HT1080 (cell line): ENCODE measurements at regions not wholly inside any gene's neighbourhood (a gene's known extent, or its start where the extent isn't known, plus 50 kb on each side); places are given as distances from the start of the nearest gene placed in this dataset.
"Not testable (repeated sequence)": the region's sequence is repeated elsewhere in the genome, so short reads cannot be mapped to it uniquely, and the experiment has no call there.

Experiments
- DNase-seq: peaks from one replicate; pipeline ENCODE4 v3.0.0-alpha.2; 2015; ENCODE audit warnings: low read depth

DNA sequence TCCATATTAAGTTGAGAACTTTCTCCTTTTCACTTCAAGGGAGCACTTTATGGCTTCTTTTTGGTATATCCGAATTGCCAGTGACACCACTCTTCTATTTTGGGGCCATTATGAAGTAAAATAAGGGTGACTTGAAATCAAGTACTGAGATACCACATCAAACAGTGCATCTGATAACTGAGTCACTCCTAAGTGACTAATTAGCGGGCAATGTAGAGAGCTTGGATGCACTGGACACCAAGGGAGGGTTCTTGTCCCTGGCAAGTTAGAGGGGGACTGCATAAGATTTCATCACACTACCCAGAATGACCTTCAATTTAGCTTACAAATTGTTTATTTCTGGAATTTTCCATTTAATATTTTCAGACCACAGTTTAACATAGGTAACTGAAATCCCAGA is 813.9 kb upstream of the CDH10 start:
- peak; percentile 52 for DNase-seq

DNA sequence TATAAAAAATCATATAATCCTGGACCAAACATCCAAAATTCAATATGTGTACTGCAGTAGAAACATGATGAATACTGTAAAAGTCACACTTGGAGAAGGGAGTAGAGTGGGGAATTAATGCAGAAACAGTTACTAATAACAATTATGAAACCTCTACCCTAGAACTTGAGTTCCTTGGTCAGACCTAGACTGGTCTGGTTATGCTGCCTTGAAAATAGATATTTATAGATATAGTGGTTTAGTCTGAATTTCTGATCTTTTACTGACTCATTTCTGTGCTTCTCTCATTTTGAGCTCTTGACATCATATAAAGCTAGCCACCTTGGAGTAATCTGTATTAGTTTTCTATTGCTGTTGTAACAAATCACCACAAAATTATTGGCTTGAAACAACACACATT is 808.7 kb upstream of the CDH10 start:
- DNase-seq: no peak

DNA sequence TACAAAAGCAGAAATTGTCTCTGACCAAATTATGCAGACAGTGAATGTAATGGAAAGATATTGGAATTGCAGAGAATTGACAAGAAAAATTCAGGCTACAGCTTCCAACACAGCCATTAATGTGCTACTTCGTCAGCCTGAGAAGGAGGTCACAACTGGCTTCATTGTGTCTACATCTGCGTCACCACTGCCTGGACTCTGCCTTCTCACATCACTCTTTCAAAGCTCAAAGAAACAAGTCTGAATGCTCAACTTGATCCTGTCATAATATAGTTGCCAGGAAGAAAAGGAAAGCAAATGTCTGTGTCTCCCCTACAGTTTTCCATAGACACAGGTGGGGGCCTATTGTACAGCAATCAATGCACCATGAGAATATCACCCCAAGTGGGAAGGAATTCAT is 806.5 kb upstream of the CDH10 start:
- DNase-seq: no peak

GRCh38 chr5:25448646-25449045 is 803.9 kb upstream of the CDH10 start:
- no peak for DNase-seq

GRCh38 chr5:25448190-25448621 is 803.4 kb upstream of the CDH10 start:
- no peak for DNase-seq

DNA sequence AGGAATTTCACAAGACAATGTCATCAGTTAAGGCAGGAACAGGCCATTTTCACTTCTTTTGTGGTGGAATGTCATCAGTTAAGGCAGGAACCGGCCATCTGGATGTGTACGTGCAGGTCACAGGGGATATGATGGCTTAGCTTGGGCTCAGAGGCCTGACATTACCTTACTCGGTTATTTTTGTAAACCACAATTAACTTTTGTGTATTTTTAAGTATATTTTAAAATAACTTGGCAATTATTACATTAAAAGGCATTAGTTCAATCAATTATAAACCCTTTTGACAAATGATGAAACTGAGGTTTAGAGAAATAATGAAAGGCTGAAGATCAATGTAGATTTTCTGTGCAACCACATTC is 801.3 kb upstream of the CDH10 start:
- DNase-seq: not testable (repeated sequence)

DNA sequence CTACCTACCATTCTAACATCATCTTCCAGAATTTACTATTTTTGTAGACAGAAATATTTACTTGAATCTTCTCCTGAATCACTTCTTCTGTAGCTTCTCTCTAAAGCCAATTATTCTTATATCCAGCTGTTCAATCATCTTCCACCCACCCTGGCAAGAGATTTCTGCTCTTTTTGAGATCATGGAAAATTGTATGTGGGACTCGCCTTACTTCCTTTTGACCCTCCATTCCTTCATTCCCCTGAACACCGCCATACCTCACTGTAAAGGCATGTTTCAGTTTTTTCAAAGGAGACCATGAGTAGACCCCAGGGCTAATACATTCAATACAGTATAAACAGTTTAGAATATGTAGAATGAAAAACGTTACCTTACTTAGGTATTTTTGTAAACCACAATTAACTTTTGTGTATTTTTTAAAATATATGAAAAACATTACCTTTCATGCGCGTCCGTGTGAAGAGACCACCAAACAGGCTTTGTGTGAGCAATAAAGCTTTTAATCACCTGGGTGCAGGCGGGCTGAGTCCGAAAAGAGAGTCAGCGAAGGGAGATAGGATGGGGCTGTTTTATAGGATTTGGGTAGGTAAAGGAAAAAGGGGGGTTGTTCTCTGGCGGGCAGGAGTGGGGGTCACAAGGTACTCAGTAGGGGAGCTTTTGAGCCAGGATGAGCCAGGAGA is 800.7 kb upstream of the CDH10 start:
- not testable (repeated sequence) for DNase-seq

GRCh38 chr5:25444697-25445096 is 799.9 kb upstream of the CDH10 start:
- DNase-seq: no peak

DNA sequence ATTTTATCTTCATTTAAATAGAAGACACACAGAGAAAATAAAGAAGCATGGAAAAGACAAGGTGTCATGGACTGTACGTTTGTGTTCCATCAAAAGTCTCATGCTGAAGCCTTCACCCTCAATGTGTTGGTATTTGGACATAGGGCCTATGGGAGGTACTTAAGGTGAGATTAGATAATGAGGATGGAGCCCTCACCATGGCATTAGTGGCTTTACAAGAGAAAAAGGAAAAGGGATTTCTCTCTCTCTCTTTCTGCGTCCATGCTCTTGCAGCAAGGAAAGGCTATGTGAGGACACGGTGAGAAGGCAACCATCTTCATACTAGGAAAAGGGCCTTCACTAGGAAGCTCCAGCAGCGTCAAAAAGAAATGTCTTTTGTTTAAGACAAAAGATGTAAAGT is 797.0 kb upstream of the CDH10 start:
- no peak for DNase-seq

DNA sequence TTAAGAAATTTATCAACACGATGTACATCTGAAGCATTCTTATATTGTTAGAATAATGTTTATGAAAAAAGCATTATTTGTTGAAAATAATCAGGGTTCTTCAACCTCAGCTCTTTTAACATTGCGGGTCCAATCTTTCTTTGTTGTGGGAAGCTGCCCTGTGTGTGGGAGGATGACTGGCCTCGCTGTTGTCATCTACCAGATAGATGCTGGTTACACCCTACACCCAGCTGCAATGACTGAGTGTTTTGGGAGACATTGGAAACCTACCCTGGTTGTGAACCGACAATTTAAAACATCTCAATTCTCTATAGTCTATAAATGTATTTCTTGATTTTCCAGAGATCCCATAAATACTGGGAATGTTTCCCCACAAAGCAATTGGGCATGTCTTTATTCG is 794.2 kb upstream of the CDH10 start:
- no peak for DNase-seq

DNA sequence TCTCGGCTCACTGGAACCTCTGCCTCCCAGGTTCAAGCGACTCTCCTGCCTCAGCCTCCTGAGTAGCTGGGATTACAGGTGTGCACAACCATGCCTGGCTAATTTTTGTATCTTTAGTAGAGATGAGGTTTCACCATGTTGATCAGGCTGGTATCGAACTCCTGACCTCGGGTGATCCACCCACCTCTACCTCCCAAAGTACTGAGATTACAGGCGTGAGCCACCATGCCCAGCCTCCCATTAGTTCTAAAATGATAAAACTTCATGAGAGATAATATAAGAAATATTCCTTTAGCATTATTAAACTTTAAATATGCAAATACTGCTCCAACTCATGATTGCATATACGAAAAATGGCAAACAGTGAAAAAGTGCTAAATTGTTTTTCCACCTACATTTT is 793.6 kb upstream of the CDH10 start:
- DNase-seq: not testable (repeated sequence)

DNA sequence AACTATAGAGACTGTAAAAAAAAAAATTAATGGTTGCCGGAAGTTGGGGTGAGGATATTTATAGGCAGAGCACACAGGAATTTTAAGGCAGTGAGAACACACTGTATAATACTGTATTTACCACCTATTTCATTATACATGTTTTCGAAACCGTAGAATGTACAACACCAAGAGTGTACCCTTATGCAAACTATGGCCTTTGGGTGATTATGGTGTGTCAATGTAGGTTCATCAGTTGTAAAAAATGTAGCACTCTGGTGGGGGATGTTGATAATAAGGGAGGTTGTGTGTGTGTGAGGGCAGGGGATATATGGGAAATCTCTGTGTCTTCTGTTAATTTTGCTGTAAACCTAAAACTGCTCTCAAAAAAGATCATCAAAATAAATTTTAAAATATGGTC is 791.7 kb upstream of the CDH10 start:
- no peak for DNase-seq

GRCh38 chr5:25435882-25436281 is 791.1 kb upstream of the CDH10 start:
- DNase-seq: no peak

DNA sequence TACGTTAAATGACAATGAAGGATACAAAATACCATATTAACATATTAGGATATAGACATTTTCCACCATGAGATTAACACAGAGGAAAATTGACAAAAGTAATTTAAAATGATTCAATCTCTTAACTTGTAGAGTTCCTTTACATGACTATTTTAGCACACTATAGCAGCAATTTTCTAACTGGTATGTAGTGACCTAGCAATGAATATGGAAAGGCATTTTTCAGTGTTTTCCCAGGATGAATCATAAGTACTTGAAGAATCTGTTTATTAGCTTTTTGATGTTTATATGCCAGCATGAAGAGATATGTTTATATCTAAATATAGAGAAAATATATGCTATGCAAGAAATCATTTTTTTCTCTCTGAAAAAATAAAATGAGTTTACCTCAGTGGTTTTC is 782.5 kb upstream of the CDH10 start:
- no peak for DNase-seq

DNA sequence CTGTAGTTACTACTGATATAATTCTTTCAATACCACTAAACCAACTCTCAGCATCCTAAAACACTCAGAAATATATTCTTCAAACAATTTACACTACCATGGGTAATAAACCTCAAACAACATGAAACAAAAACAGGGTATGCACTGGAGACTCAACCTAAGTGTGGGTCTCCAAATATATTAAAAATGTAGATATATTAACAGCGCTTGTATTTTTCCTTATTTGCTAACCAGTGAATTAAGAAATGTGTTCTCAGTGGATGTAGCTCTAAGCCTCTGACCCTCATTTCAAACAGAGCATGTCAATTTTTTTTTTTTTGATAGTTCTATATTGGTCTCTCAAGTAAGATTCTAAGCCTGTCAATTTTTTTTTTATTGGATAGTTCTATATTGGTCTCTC is 778.5 kb upstream of the CDH10 start:
- no peak for DNase-seq

DNA sequence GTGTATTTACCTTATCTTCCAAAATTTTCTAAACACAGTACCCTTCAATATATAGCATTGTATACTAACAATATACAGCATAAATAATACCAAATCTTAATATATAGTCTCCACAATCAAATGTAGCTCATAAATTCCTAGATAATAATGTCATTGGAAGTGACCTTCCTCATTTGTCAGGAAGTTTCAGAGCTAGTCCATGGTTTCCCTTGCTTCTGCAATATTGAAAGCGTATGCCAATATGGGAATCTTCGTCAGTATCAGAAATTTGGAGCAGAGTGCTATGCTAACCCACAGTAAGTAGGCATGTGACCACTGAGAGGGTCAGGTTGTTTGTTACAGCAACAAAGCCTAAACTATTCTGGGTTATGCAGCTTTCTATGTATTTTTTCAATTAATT is 774.9 kb upstream of the CDH10 start:
- no peak for DNase-seq

DNA sequence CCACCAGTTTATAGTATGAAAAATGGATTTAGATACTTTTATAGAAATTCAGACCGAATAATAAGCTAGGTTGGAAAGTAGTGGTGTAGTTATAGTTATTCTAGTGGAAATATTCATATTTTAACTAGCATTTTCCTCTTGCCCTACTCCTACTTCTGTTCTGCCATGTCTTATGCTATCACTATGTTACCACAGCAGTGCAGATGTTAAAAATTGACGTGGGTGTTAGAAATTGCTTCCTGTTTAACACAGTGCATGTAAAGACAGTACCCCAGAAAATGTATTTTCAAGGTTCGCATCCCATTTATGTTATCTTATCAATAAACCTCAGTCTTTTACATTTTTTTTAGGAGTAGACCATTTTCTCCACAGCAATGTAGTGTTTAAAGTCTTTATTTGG is 774.2 kb upstream of the CDH10 start:
- DNase-seq: no peak

DNA sequence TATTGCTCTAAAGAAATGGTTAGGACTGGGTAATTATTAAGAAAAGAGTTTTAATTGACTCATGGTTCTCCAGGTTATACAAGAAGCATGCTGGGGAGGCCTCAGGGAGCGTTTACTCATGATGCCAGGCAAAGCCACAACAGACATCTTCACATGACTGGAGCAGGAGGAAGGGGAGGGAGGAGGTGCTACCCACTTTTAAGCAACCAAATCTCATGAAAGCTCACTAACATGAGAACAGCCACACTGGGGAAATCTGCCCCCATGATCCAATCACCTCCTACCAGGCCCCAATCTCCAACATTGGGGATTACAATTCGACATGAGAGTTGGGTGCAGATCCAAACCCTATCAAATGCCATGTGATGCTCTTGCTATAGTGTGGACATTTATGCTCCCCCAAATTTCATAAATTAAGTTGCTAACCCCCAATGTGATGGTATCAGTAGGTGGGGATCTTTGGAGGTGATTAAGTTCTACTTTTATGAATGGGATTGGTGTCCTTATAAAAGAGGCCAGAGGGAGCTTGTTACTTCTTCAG is 773.6 kb upstream of the CDH10 start:
- DNase-seq: no peak

DNA sequence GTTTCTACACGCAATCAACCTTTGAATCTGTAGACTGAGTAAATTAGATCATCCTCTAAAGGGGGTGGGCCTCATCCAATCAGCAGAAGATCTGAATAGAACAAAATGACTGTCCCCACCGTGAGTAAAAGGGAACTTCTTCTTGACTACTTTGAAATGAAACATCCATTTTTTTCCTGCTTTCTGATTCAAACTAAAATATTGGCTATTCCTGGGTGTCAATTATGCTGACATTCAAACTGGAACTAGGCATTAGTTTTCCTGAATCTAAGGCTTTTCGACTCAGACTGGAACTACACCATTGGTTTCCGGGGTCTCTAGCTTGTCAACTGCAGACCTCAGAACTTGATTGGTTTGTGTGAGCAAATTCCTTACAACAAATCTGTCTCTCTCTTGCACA is 772.2 kb upstream of the CDH10 start:
- DNase-seq: no peak

DNA sequence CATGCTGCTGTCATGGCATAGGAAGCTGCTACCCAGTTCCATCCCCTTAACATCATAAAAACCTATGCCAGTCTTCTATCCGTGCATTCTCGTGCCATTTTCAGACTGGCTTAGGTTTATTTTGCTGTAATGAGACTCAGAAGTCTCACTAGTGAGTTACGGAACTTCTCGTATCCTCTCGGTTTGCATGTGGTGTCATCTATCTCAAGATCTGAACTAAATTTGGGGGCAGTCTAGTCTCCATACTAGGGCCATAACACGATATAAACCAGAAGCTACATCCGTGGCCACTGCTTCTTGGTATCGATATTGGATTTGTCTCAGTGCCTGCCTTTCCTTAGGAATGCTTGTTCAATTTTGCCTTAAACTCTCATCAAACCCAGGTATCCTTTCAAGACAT is 771.2 kb upstream of the CDH10 start:
- DNase-seq: no peak

- peak; percentile 57 for DNase-seq
Measured at GRCh38 chr5:25414742-25415141, 770.0 kb upstream of the CDH10 start.

DNA sequence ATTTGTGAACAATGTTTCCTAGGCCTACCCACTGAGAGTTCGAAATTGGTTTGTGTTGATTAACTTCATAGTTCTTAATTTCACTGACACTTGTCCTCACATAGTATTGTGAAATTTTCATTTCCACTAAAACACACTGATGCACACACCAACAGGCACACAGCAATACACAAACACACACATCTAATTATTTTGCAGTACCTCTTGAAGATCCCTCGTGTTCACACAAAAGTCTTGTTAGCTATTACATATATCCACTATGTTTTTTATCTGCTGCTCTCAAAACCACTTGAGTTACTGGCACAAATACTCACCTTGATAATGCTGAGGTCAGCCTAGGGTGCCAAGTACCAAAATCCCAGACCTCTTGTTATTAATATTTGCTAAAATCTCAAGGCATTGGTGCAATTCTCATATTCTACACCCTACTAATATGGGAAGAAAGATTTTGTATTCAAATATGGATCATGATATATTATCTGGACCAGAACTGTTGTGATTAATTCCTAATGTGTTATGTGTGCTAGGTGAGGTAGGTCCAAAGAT is 767.4 kb upstream of the CDH10 start:
- no peak for DNase-seq

DNA sequence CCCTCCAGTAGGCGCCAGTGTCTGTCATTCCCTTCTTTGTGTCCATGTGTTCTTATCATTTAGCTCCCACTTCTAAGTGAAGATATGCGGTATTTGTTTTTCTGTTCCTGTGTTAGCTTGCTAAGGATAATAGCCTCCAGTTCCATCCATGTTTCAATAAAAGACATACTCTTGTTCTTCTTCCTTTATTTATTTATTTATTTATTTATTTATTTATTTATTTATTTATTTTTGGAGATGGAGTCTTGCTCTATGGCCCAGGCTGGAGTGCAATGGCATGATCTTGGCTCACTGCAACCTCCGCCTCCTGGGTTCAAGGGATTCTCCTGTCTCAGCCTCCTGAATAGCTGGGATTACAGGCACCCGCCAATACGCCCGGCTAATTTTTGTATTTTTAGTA is 762.6 kb upstream of the CDH10 start:
- not testable (repeated sequence) for DNase-seq

DNA sequence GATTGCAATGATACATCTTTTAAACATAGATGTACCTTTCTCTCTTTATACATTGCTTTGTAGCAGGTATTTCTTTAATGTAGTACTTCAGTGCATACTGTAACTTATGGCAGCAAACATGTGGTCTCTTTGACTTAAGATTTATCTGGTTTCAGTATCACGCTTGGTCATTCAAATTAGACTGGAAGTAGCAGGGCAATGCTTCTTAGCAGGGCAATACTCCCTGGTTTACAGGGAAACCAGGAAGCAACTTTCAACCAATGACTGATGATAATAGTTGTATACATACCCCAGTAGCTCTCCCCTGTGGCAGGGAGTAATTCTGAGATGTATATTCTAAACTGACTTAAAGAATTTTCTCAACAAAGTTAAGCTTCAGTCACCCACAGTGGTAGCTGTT is 761.1 kb upstream of the CDH10 start:
- DNase-seq: no peak
